Stomach (tissue), 4 donors: ENCODE measurements at regions not wholly inside any gene's neighbourhood (a gene's known extent, or its start where the extent isn't known, plus 50 kb on each side); places are given as distances from the start of the nearest gene placed in this dataset.

Source experiments
- POLR2A ChIP-seq, 4 donors: fragments of 450-650 bp; IDR thresholded peaks; one replicate each; pipeline ENCODE4 v1.6.1; 2016; ENCODE audit warnings: antibody characterized with exemption in 4 of 4, control low read depth in 2 of 4, mild to moderate bottlenecking in 1 of 4, moderate library complexity in 1 of 4
- POLR2AphosphoS5 ChIP-seq, 3 donors: sonication (generic); formaldehyde crosslinking; IDR thresholded peaks; one replicate each; pipeline ENCODE4 v1.6.1; 2016; ENCODE audit warnings: antibody characterized with exemption in 3 of 3
- TF ChIP-seq, protein P1 (sequence below), 7 experiments: fragments of 450-650 bp in 4 of 7; fragments of 200-600 bp in 3 of 7; sonication (generic) in 3 of 7; IDR thresholded peaks; one replicate each; pipeline ENCODE4 v1.5.1; 2016 to 2019; ENCODE audit warnings: antibody characterized with exemption in 7 of 7, control low read depth in 2 of 7, mild to moderate bottlenecking in 1 of 7

DNA sequence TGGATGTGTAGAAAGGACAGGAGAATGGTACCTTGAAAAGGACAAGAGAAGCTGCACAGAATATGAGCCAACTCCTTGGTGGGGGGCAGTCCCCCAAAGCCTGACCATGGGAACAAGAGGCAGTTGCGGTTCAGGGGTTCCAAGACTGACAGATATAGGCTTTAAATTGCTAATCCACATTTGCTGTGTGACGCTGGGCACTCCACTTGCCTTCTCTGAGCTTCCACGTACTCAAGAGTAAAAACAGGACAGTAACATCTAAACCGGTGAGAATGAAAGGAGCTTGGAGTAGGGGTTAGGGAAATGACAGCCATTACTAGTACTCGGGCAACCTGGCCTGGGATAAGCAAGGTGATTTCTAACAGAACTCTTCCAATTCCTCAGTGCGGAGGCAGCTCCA lies 57.9 kb upstream of the LRFN2 start:
- TF ChIP-seq POLR2AphosphoS5 (IDR thresholded peaks at IDR 0.05) (no peak), POLR2A (IDR thresholded peaks at IDR 0.05) (no peak)
- TF ChIP-seq, protein P1, sequence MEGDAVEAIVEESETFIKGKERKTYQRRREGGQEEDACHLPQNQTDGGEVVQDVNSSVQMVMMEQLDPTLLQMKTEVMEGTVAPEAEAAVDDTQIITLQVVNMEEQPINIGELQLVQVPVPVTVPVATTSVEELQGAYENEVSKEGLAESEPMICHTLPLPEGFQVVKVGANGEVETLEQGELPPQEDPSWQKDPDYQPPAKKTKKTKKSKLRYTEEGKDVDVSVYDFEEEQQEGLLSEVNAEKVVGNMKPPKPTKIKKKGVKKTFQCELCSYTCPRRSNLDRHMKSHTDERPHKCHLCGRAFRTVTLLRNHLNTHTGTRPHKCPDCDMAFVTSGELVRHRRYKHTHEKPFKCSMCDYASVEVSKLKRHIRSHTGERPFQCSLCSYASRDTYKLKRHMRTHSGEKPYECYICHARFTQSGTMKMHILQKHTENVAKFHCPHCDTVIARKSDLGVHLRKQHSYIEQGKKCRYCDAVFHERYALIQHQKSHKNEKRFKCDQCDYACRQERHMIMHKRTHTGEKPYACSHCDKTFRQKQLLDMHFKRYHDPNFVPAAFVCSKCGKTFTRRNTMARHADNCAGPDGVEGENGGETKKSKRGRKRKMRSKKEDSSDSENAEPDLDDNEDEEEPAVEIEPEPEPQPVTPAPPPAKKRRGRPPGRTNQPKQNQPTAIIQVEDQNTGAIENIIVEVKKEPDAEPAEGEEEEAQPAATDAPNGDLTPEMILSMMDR (IDR thresholded peaks at IDR 0.05) = no peak
